Gastroesophageal sphincter (tissue), 3 donors: ENCODE measurements at regions not wholly inside any gene's neighbourhood (a gene's known extent, or its start where the extent isn't known, plus 50 kb on each side); places are given as distances from the start of the nearest gene placed in this dataset.

Experiments
- CTCF ChIP-seq, 4 experiments: fragments of 200-600 bp in 2 of 4; fragments of 450-650 bp in 2 of 4; sonication (generic) in 1 of 4; IDR thresholded peaks; one replicate each; pipeline ENCODE4 v1.5.1; 2017 to 2019; ENCODE audit warnings: antibody characterized with exemption in 4 of 4, mild to moderate bottlenecking in 2 of 4, moderate library complexity in 2 of 4
- EP300 ChIP-seq: sonication (generic); formaldehyde crosslinking; IDR thresholded peaks from one replicate; pipeline ENCODE4 v1.6.1; 2017; ENCODE audit warnings: antibody characterized with exemption, mild to moderate bottlenecking
- POLR2A ChIP-seq, 2 donors: fragments of 450-650 bp; IDR thresholded peaks; one replicate each; pipeline ENCODE4 v1.6.1; 2017; ENCODE audit warnings: antibody characterized with exemption in 2 of 2, mild to moderate bottlenecking in 2 of 2, moderate library complexity in 1 of 2

GRCh38 chrX:109199726-109200125 lies 282.2 kb downstream of the GUCY2F start:
- TF ChIP-seq CTCF (IDR thresholded peaks at IDR 0.05) = no peak
- no peak for TF ChIP-seq EP300
- TF ChIP-seq POLR2A (IDR thresholded peaks at IDR 0.05) = no peak
